ENCODE measurements at regions not wholly inside any gene's neighbourhood (a gene's known extent, or its start where the extent isn't known, plus 50 kb on each side); places are given as distances from the start of the nearest gene placed in this dataset.

DNA sequence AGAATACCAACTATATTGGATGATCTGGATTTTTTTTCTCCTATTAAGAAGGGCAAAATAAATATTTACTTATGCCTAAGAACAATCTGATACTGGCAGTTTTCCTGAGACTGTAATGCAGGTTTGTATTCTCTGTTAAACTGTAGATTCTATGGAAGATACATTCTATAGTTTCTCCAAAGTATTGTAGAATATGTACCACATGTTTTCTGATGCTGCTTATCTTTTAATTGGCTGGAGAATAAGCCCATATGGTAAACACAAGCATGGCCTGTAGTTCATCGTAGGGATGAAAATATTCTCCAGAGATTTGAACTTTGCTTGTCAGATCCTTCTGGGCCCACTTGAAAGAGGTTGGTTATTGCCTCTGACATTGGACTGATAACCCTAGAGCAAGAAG is 99.1 kb downstream of the CENPW start:
- no peak for TF ChIP-seq CTCF (conservative IDR thresholded peaks at IDR 0.05; ENCODE audit: low read depth, low read length)
- no peak overlapping the region for H3K4me3 ChIP-seq (ENCODE audit: low read depth, low read length)
- no peak for DNase-seq (ENCODE audit: low read depth)

GRCh38 chr6:126440923-126441322 is 101.0 kb downstream of the CENPW start:
- TF ChIP-seq CTCF (conservative IDR thresholded peaks at IDR 0.05; ENCODE audit: low read depth, low read length), result no peak
- no peak for DNase-seq (ENCODE audit: low read depth)
- H3K4me3 ChIP-seq (ENCODE audit: low read depth, low read length), result no peak overlapping the region

DNA sequence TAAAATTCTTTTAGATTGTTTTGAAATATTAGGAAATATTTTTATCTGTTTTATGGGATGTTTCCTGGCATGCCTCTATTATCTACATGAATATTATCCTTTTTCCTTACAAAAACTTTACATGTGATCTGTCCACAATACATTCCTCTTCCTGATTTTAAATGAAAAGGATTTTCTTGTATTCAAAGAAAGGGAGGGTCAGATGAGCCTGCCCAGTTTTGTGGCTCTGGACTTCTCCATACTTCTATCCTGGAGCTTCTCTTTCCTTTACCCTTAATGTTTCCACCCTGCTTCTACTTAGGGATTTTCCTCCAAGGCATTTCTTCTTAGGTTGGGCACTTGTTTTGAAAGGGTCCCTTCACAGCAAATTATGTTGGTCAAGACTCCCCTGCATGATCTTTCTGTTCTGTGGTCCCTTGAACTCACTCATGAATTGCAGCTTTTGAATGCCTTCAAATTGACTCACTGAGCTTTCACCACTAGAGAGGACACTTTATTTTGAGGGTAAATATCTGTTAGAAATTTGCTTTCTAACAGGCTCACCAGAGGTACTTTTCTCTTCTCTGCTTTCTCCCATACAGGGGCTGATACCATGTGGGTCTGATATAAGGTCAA is 104.9 kb downstream of the CENPW start:
- TF ChIP-seq CTCF (conservative IDR thresholded peaks at IDR 0.05; ENCODE audit: low read depth, low read length), result no peak
- peak; percentile 78 for DNase-seq (ENCODE audit: low read depth)
- H3K4me3 ChIP-seq (ENCODE audit: low read depth, low read length), result no peak overlapping the region

GRCh38 chr6:126446248-126446647 is 106.3 kb downstream of the CENPW start:
- no peak overlapping the region for H3K4me3 ChIP-seq (ENCODE audit: low read depth, low read length)
- no peak for DNase-seq (ENCODE audit: low read depth)
- TF ChIP-seq CTCF (conservative IDR thresholded peaks at IDR 0.05; ENCODE audit: low read depth, low read length), result no peak

GRCh38 chr6:126447367-126447766 is 107.5 kb downstream of the CENPW start:
- no peak for TF ChIP-seq CTCF (conservative IDR thresholded peaks at IDR 0.05; ENCODE audit: low read depth, low read length)
- no peak for DNase-seq (ENCODE audit: low read depth)

GRCh38 chr6:126461045-126461444 is 121.1 kb downstream of the CENPW start:
- TF ChIP-seq CTCF (conservative IDR thresholded peaks at IDR 0.05; ENCODE audit: low read depth, low read length), result no peak
- no peak for DNase-seq (ENCODE audit: low read depth)
- H3K4me3 ChIP-seq (ENCODE audit: low read depth, low read length), result no peak overlapping the region

More at GRCh38 chr6:126447367-126447766, 107.5 kb downstream of the CENPW start:
- H3K4me3 ChIP-seq (ENCODE audit: low read depth, low read length), result no peak overlapping the region

- no peak for TF ChIP-seq CTCF (conservative IDR thresholded peaks at IDR 0.05; ENCODE audit: low read depth, low read length)
- no peak overlapping the region for H3K4me3 ChIP-seq (ENCODE audit: low read depth, low read length)
- DNase-seq (ENCODE audit: low read depth), result no peak
Measured at GRCh38 chr6:126464245-126464644, 124.3 kb downstream of the CENPW start.

Measured in choroid plexus epithelial cell (primary cell).